Left lung (tissue), 4 donors: ENCODE measurements at regions not wholly inside any gene's neighbourhood (a gene's known extent, or its start where the extent isn't known, plus 50 kb on each side); places are given as distances from the start of the nearest gene placed in this dataset.

ENCODE experiments used
- ATAC-seq: fragments of 200-7000 bp; cut with Tn5 transposase; one replicate; pipeline ENCODE4 v1.9.1; 2020; ENCODE audit warnings: moderate library complexity
- DNase-seq, 4 donors: peaks; one replicate each; pipeline ENCODE4 v3.0.0-alpha.2; 2013 to 2020
- H3K27ac ChIP-seq, 2 donors: fragments of 200-600 bp; sonication (generic) in 1 of 2; one replicate each; pipeline versions ENCODE4 v1.5.0 to v1.8.0; 2020 to 2021
- H3K27me3 ChIP-seq, 2 donors: fragments of 200-600 bp; sonication (generic) in 1 of 2; one replicate each; pipeline versions ENCODE4 v1.5.0 to v1.8.0; 2020 to 2021
- H3K36me3 ChIP-seq, 2 donors: fragments of 200-600 bp; sonication (generic) in 1 of 2; one replicate each; pipeline versions ENCODE4 v1.5.0 to v1.8.0; 2020 to 2021
- H3K4me1 ChIP-seq, 2 donors: fragments of 200-600 bp; one replicate each; pipeline ENCODE4 v1.8.0; 2021
- H3K4me3 ChIP-seq, 2 donors: fragments of 200-600 bp; sonication (generic) in 1 of 2; one replicate each; pipeline versions ENCODE4 v1.5.0 to v1.8.0; 2020 to 2021; ENCODE audit warnings: mild to moderate bottlenecking in 1 of 2
- H3K9me3 ChIP-seq, 2 donors: fragments of 200-600 bp; sonication (generic) in 1 of 2; one replicate each; pipeline versions ENCODE4 v1.5.0 to v1.8.0; 2020 to 2021
- CTCF ChIP-seq, 2 donors: fragments of 200-600 bp; sonication (generic) in 1 of 2; IDR thresholded peaks; one replicate each; pipeline versions ENCODE4 v1.5.0 to v1.8.0; 2021; ENCODE audit warnings: antibody characterized with exemption in 2 of 2
- intact Hi-C, 2 donors: fragments of 100-400 bp; cut with DNase I; formaldehyde crosslinking; loops; one replicate each; pipeline versions ENCODE4 v1.11.2 to v1.14.2; 2022
- donor health status: DM: no; HTN: yes; CAD: no.
- donor health status: DM: no; HTN: no; CAD: no.

GRCh38 chr11:97982512-97982911 is 1038.2 kb upstream of the CNTN5 start:
- Histone ChIP-seq H3K36me3 (no peaks in the 10 kb centered on the region), H3K4me1 (no peaks in the 10 kb centered on the region), H3K27ac (no peak overlapping the region), H3K27me3 (no peaks in the 10 kb centered on the region), H3K9me3 (peaks cover 0 to 4% of the 10 kb centered on the region in 2 donors), H3K4me3 (no peak overlapping the region)
- no peak for ATAC-seq
- peak in 1 of 4 donors; percentile 49 for DNase-seq
- no peak for TF ChIP-seq CTCF (IDR thresholded peaks at IDR 0.05)
- intact Hi-C loops: no loop called here

GRCh38 chr11:97989121-97989520 is 1031.6 kb upstream of the CNTN5 start:
- no peak for ATAC-seq
- no peak for TF ChIP-seq CTCF (IDR thresholded peaks at IDR 0.05)
- intact Hi-C loops: no loop called here

GRCh38 chr11:97990162-97990920 is 1030.4 kb upstream of the CNTN5 start:
- Histone ChIP-seq H3K36me3 (no peaks in the 10 kb centered on the region), H3K27ac (no peak overlapping the region), H3K27me3 (no peaks in the 10 kb centered on the region), H3K4me3 (no peak overlapping the region), H3K4me1 (no peaks in the 10 kb centered on the region), H3K9me3 (no peaks in the 10 kb centered on the region)
- DNase-seq (no peak), ATAC-seq (no peak)
- TF ChIP-seq CTCF (IDR thresholded peaks at IDR 0.05): no peak
- intact Hi-C loops: no loop called here

More at GRCh38 chr11:97989121-97989520, 1031.6 kb upstream of the CNTN5 start:
- no peak for DNase-seq
- Histone ChIP-seq H3K36me3 (no peaks in the 10 kb centered on the region), H3K4me1 (no peaks in the 10 kb centered on the region), H3K9me3 (no peaks in the 10 kb centered on the region), H3K27me3 (no peaks in the 10 kb centered on the region), H3K4me3 (no peak overlapping the region), H3K27ac (no peak overlapping the region)

GRCh38 chr11:97993562-97993961 is 1027.2 kb upstream of the CNTN5 start:
- ATAC-seq (no peak), DNase-seq (no peak)
- TF ChIP-seq CTCF (IDR thresholded peaks at IDR 0.05): no peak
- Histone ChIP-seq H3K9me3 (no peaks in the 10 kb centered on the region), H3K27ac (no peak overlapping the region), H3K4me1 (no peaks in the 10 kb centered on the region), H3K36me3 (no peaks in the 10 kb centered on the region), H3K4me3 (no peak overlapping the region), H3K27me3 (no peaks in the 10 kb centered on the region)
- intact Hi-C loops: no loop called here

GRCh38 chr11:97995874-97996273 is 1024.9 kb upstream of the CNTN5 start:
- TF ChIP-seq CTCF (IDR thresholded peaks at IDR 0.05): no peak
- no peaks in the 10 kb centered on the region for H3K9me3 ChIP-seq

More at GRCh38 chr11:97995874-97996273, 1024.9 kb upstream of the CNTN5 start:
- Histone ChIP-seq H3K4me3 (no peak overlapping the region), H3K27me3 (no peaks in the 10 kb centered on the region), H3K4me1 (no peaks in the 10 kb centered on the region), H3K27ac (no peak overlapping the region), H3K36me3 (no peaks in the 10 kb centered on the region)
- intact Hi-C loops: no loop called here
- ATAC-seq (no peak), DNase-seq (no peak)
